GM10266 (cell line): ENCODE measurements at regions not wholly inside any gene's neighbourhood (a gene's known extent, or its start where the extent isn't known, plus 50 kb on each side); places are given as distances from the start of the nearest gene placed in this dataset.

Experiments used
- DNase-seq: peaks from one replicate; pipeline ENCODE4 v3.0.0; 2012; ENCODE audit errors: extremely low spot score
- CTCF ChIP-seq: IDR thresholded peaks from 2 replicates; pipeline ENCODE4 v1.5.1; 2012; ENCODE audit warnings: mild to moderate bottlenecking, low read depth; ENCODE audit not compliant: control insufficient read depth, insufficient read depth; ENCODE audit errors: missing control alignments

GRCh38 chr9:108615152-108615551 is 240.6 kb downstream of the ACTL7B start:
- no peak for DNase-seq
- no peak for TF ChIP-seq CTCF

GRCh38 chr9:108612513-108612912 is 243.3 kb downstream of the ACTL7B start:
- TF ChIP-seq CTCF: no peak
- DNase-seq: no peak

DNA sequence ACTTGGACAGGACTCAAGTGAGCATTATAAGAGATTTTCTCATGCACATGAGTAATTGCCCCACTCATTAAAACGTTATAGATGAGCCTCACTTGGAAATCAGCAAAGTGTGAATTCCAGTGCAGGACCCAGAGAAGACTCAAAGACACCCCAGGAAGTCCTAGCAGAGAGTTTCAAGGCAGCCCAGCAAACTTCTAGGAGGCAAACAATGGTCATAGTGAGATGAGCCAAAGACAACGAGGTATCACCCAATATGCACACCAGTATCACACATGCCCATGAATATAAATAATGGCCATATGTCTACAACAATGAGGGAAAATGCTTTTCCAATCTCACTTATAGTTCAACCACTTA is 245.9 kb downstream of the ACTL7B start:
- TF ChIP-seq CTCF: no peak

DNA sequence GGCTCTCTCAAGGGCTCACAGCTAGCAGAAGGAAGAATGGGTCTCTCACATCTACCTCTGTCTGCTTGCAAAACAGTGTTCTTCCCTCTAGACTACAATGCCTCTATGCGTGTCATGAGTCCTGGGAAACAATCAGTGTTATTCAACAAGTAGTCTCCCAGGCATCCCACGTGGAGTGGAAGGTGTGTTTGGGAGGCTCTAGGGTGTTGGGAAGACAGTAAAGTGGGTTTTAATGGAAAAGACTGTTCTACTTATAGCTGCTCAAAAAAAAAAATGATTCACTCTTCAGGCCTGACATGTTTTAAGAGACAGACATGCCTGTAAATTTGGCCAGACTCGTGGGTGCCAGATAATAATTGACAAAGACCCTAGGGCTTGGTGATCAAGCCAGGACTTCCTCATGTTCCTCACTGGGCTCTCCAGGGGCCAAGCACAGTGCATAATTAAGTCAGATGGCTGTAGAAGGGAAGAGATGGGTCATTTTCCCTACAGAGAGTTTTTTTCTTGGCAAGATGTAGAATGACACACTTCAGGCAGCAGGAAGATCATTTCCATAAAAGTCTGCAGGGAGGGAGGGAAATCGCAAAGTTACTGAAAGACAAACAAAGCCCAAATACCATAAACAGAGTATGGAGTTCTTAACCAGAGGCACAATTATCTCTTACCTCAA is 246.4 kb downstream of the ACTL7B start:
- no peak for TF ChIP-seq CTCF
- no peak for DNase-seq

More for the DNA sequence above, 245.9 kb downstream of the ACTL7B start:
- no peak for DNase-seq

DNA sequence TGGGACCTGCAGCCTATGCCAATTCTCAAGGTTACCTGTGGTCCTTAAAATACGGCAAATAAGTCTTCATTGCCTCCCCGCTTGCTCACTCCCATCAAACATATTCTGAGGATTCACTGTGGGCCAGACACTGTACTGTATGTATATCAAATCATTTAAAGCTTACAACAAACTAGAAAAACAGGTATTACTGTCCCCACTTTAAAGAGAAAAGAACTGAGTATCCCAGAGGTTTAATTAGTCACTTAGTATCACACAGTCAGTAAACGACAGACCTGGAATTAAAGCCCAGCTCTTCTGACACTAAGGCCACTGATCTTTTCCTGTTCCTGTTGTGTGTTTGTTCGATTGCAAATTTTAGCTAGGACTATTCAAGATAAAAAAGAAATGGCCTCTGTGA is 248.2 kb downstream of the ACTL7B start:
- DNase-seq: no peak
- TF ChIP-seq CTCF: no peak

DNA sequence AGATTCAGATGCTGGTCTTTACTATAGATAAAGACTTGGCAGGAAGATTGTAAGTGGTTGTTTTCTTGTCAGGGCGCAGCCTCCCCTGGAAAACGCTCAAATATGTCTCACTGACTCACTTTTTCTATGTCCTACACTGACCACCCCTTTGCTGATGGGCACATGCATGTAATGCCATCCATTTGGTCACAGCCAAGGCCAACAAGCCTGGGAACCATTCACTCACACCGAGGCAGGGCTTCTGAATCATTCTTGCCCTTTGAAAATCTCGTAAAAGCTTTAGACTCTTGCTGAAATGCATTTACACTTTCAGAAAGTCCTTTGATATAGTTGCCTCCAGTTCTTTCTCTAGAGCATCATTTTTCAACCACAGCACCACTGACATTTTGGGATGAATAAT is 249.4 kb downstream of the ACTL7B start:
- no peak for DNase-seq
- no peak for TF ChIP-seq CTCF

DNA sequence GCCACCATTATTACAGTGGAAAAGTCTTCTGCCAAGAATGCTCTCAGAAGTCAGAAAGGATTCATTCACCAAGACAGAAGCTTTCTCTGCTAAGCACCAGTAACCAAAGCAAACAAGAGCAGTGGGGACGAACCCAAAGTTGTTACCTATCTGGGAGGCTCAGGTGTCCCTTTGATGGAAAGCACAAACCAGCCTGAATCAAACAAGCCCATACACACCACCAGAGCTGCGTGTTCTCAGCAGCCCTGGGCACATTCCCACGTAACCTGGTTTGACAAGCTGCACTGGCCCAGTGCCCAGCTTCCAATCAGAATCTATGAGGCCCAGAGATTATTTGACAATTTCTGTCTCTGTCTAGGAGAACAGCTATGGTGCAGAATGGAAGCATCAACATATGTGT is 252.6 kb downstream of the ACTL7B start:
- no peak for DNase-seq
- TF ChIP-seq CTCF: no peak
